IMR-90 (cell line): ENCODE measurements at regions not wholly inside any gene's neighbourhood (a gene's known extent, or its start where the extent isn't known, plus 50 kb on each side); places are given as distances from the start of the nearest gene placed in this dataset.

Source experiments
- ATAC-seq: fragments of 200-7000 bp; cut with Tn5 transposase; 2 replicates; pipeline ENCODE4 v1.9.1; 2020; ENCODE audit warnings: low read depth, mild to moderate bottlenecking, moderate library complexity
- BruUV-seq: library from RNA; stranded (reverse); fragments of 400-500 nt; replicated peaks from 2 replicates; lab custom pipeline; 2021; lab: Mats Ljungman, UMichigan
- CTCF ChIA-PET: fragments of 300-600 bp; formaldehyde crosslinking; extraction: SDS; loops from one replicate; lab custom pipeline; 2021; ENCODE audit warnings: antibody characterized with exemption; lab: Yijun Ruan, JAX
- POLR2A ChIA-PET: fragments of 300-600 bp; sonication (Branson Sonifier 250); formaldehyde crosslinking; loops from one replicate; lab custom pipeline; 2022; ENCODE audit warnings: antibody characterized with exemption; ENCODE audit not compliant: unreplicated experiment; lab: Charles Lee
- DNase-seq: peaks from one replicate; pipeline ENCODE4 v3.0.0; 2013
- H2AFZ ChIP-seq: replicated peaks from 2 replicates; pipeline ENCODE3; 2013; ENCODE audit warnings: low read length, mild to moderate bottlenecking; ENCODE audit not compliant: poor library complexity
- H2AK5ac ChIP-seq: 2 replicates; pipeline ENCODE4 v1.6.1; 2013; ENCODE audit warnings: low read depth, low read length, inconsistent platforms
- H2AK9ac ChIP-seq: replicated peaks from 2 replicates; pipeline ENCODE3; 2013; ENCODE audit warnings: mild to moderate bottlenecking, low read depth, low read length, moderate library complexity; ENCODE audit not compliant: poor library complexity
- H2BK120ac ChIP-seq: 2 replicates; pipeline ENCODE4 v1.6.1; 2013; ENCODE audit warnings: low read depth, low read length, inconsistent platforms
- H2BK15ac ChIP-seq: 3 replicates; pipeline ENCODE4 v1.6.1; 2013; ENCODE audit warnings: low read depth, low read length, inconsistent platforms
- H2BK20ac ChIP-seq: 2 replicates; pipeline ENCODE4 v1.6.1; 2013; ENCODE audit warnings: low read depth, mild to moderate bottlenecking, inconsistent platforms, low read length, moderate library complexity
- H2BK5ac ChIP-seq: 2 replicates; pipeline ENCODE4 v1.6.1; 2013; ENCODE audit warnings: mild to moderate bottlenecking, low read depth, low read length, inconsistent platforms; ENCODE audit not compliant: poor library complexity, severe bottlenecking
- H3K14ac ChIP-seq: replicated peaks from 2 replicates; pipeline ENCODE4 v1.6.1; 2013; ENCODE audit warnings: low read depth, low read length, inconsistent platforms
- H3K18ac ChIP-seq: 2 replicates; pipeline ENCODE4 v1.6.1; 2013; ENCODE audit warnings: low read depth, low read length, control low read depth
- H3K23ac ChIP-seq: 2 replicates; pipeline ENCODE4 v1.6.1; 2013; ENCODE audit warnings: low read depth, low read length, inconsistent platforms
- H3K27ac ChIP-seq: 2 replicates; pipeline ENCODE4 v1.5.1; 2013; ENCODE audit warnings: mild to moderate bottlenecking, control low read depth, low read length; ENCODE audit not compliant: insufficient read depth
- H3K27me3 ChIP-seq: 2 replicates; pipeline ENCODE4 v1.6.1; 2013; ENCODE audit warnings: low read length; ENCODE audit not compliant: control insufficient read depth, insufficient read depth
- H3K36me3 ChIP-seq: 2 replicates; pipeline ENCODE4 v1.6.1; 2013; ENCODE audit warnings: low read length, mixed read lengths; ENCODE audit not compliant: control insufficient read depth, insufficient read depth
- H3K4ac ChIP-seq: 2 replicates; pipeline ENCODE4 v1.6.1; 2013; ENCODE audit warnings: low read depth, low read length, inconsistent platforms
- H3K4me1 ChIP-seq: 2 replicates; pipeline ENCODE4 v1.6.1; 2013; ENCODE audit warnings: low read length, mixed read lengths; ENCODE audit not compliant: control insufficient read depth, insufficient read depth
- H3K4me2 ChIP-seq: 2 replicates; pipeline ENCODE4 v1.6.1; 2013; ENCODE audit warnings: low read depth, mild to moderate bottlenecking, control low read depth, low read length, moderate library complexity
- H3K4me3 ChIP-seq: 2 replicates; pipeline ENCODE4 v1.5.1; 2013; ENCODE audit warnings: low read depth, mild to moderate bottlenecking, control low read depth, low read length, moderate library complexity; ENCODE audit not compliant: insufficient read depth
- H3K56ac ChIP-seq: 2 replicates; pipeline ENCODE4 v1.6.1; 2013; ENCODE audit warnings: low read length, inconsistent platforms; ENCODE audit not compliant: insufficient read depth; ENCODE audit errors: extremely low read depth
- H3K79me1 ChIP-seq, 2 experiments: 2 replicates each; pipeline ENCODE4 v1.6.1; 2013; ENCODE audit warnings: low read length in 2 of 2, inconsistent platforms in 1 of 2, low read depth in 1 of 2
- H3K9ac ChIP-seq: 2 replicates; pipeline ENCODE4 v1.6.1; 2013; ENCODE audit warnings: low read depth, low read length, control low read depth
- H3K9me1 ChIP-seq: 2 replicates; pipeline ENCODE4 v1.6.1; 2013; ENCODE audit warnings: low read length, inconsistent platforms; ENCODE audit not compliant: insufficient read depth
- H3K9me3 ChIP-seq: 2 replicates; pipeline ENCODE4 v1.6.1; 2013; ENCODE audit warnings: low read length; ENCODE audit not compliant: control insufficient read depth, insufficient read depth
- H4K20me1 ChIP-seq: 2 replicates; pipeline ENCODE4 v1.6.1; 2013; ENCODE audit warnings: low read length, inconsistent platforms; ENCODE audit not compliant: insufficient read depth
- H4K5ac ChIP-seq: 2 replicates; pipeline ENCODE4 v1.6.1; 2013; ENCODE audit warnings: mild to moderate bottlenecking, low read depth, low read length, control low read depth
- H4K8ac ChIP-seq, 2 experiments: 2 replicates each; pipeline ENCODE4 v1.6.1; 2013; ENCODE audit warnings: low read depth in 2 of 2, low read length in 2 of 2, control low read depth in 1 of 2, inconsistent platforms in 1 of 2
- H4K91ac ChIP-seq: 2 replicates; pipeline ENCODE4 v1.6.1; 2013; ENCODE audit warnings: low read depth, low read length, inconsistent platforms; ENCODE audit not compliant: insufficient read depth
- ELK1 ChIP-seq: fragments of 150-350 bp; IDR thresholded peaks from 2 replicates; pipeline ENCODE4 v1.6.1; 2016; ENCODE audit warnings: low read depth, mild to moderate bottlenecking, low read length, moderate library complexity, borderline replicate concordance
- WGBS, 2 experiments: methylation state at CpG; one replicate each; pipeline versions ENCODE4 v1.1.5 to v1.1.7; 2013; ENCODE audit warnings: missing lambda C conversion rate in 2 of 2; ENCODE audit not compliant: insufficient read length in 1 of 2; ENCODE audit errors: extremely low coverage in 2 of 2; 5-methylcytosine and 5-hydroxymethylcytosine counted together
- dilution Hi-C: fragments of 300-500 bp; cut with HindIII; formaldehyde crosslinking; loops from one replicate; pipeline ENCODE4 v1.14.3; 2018; ENCODE audit warnings: low sequenced_read_pairs; ENCODE audit not compliant: unreplicated experiment
- in situ Hi-C: fragments of 300-500 bp; cut with MboI; formaldehyde crosslinking; loops from 3 replicates; pipeline ENCODE4 v1.14.3; 2019; ENCODE audit warnings: low sequenced_read_pairs, inconsistent platforms, mixed read lengths
- intact Hi-C: fragments of 100-400 bp; cut with micrococcal nuclease; formaldehyde crosslinking; loops from 2 replicates; pipeline ENCODE4 v1.10.0; 2022

- Histone ChIP-seq H3K79me1 (no peaks in the 10 kb centered on the region), H2AK9ac (no peak overlapping the region)
Measured at GRCh38 chr10:62694537-62695126, 109.9 kb upstream of the ADO start.

More at GRCh38 chr10:62694537-62695126, 109.9 kb upstream of the ADO start:
- no peak for TF ChIP-seq ELK1
- Histone ChIP-seq H3K9ac (no peak overlapping the region), H3K4ac (no peak overlapping the region), H2AFZ (no peak overlapping the region), H4K8ac (no peak overlapping the region), H2BK15ac (no peak overlapping the region), H3K56ac (no peak overlapping the region), H3K4me1 (no peaks in the 10 kb centered on the region), H2BK120ac (no peak overlapping the region), H4K5ac (no peak overlapping the region), H3K18ac (no peak overlapping the region), H3K9me3 (peaks cover 4% of the 10 kb centered on the region; the same call in 1 of the 2 replicates), H2BK5ac (no peak overlapping the region), H3K27ac (no peak overlapping the region), H2AK5ac (no peak overlapping the region), H3K4me2 (no peak overlapping the region), H3K9me1 (no peaks in the 10 kb centered on the region), H3K23ac (no peak overlapping the region), H3K4me3 (no peak overlapping the region), H4K20me1 (no peaks in the 10 kb centered on the region), H4K91ac (no peak overlapping the region), H3K36me3 (no peaks in the 10 kb centered on the region), H2BK20ac (no peak overlapping the region), H3K27me3 (peaks cover 7% of the 10 kb centered on the region), H3K14ac (no peak overlapping the region)
- in situ Hi-C loops: no loop called here
- no peak for ATAC-seq
- ChIA-PET POLR2A (no interaction called here), CTCF (no interaction called here)
- no CpG with 5 or more reads among the region's 3 CpGs for WGBS, 2 experiments
- intact Hi-C loops: no loop called here
- BruUV-seq: no TSS peak
- dilution Hi-C loops: no loop called here
- no peak for DNase-seq
